LHCN-M2 (cell line): ENCODE measurements at regions not wholly inside any gene's neighbourhood (a gene's known extent, or its start where the extent isn't known, plus 50 kb on each side); places are given as distances from the start of the nearest gene placed in this dataset.

Experiments used
- DNase-seq: peaks from one replicate; pipeline ENCODE4 v3.0.0-alpha.2; 2012; ENCODE audit warnings: low read depth

DNA sequence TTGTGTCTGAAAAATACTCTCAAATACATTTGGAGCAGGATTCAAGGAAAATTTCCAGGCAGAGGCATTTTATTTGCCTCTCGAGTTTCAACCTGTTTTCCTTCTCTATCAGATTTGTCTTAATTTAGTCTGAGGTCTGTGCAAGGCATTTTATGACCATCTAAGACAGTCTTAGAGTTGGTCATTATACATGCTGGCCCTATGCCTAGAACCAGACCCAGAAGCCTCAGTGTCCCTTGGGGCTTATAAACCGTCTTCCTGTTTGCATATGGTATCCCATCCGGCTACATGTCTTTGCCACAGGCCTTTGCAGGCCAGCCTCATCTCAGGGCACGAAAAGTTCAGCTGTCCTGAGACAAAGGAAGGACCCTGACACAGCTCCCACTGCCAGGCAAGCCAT, 346.1 kb downstream of the SIPA1L2 start:
- DNase-seq, result peak; percentile 58

DNA sequence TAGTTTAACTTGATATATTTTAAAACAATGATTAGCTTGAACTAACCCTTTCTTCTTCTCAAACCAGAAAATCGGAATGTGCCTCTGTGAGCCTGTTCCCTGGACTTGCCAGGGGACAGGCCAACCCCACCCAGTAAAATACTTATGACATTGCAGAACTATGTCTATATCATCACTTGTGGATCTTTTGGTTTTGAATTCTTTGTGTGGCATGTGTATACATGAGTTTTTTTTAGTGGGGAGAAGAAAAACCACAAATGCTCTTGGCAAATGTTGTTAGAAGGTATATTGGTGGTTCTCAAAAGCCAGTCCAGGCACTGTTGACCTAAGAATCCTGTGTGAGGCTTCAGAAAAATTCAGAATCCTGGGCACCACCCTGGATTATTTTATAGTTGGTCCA, 347.4 kb downstream of the SIPA1L2 start:
- no peak for DNase-seq

- DNase-seq, result no peak
These were observed 349.0 kb downstream of the SIPA1L2 start for GRCh38 chr1:232280910-232281309.

DNA sequence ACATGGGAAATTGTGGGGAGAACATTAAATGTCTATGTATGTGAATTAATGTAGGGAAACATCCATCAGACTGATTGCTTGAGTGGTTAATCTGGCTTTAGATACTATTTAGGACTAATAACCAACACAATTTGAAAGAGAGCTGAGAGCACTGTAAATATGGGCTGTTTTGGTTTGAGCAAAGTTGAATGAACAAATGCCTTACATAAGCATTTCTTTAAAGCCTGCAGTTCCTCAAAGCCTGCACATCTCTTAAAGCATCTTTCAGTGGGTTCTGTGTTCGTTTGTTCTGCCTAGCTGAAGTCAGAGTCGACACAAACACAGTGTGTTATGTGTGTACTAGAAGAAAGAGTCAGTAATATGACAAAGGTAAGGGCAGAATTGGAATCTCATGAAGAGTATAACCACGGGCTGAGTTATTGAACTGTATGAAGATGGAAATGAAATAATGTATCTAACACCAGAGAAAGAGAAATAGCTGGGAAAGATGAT, 350.0 kb downstream of the SIPA1L2 start:
- no peak for DNase-seq

DNA sequence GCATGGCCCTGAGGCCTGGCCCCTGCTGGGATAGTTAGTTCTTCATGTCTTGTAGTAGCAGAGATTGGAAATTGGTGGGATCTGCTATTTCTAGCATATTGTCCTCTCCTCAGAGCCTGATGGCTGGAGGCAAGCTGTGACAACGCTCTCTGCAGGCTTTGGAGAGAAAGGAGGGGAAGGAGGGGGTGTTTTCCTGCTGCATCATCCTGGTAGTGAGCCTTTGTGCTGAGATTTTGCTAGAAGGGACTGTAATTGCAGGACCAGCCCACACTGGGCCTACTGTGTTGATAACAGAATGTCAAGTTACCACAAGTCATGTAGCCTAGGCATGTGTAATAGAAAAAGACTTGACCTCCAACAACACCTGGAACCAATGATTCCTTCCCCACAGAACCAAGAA, 351.0 kb downstream of the SIPA1L2 start:
- DNase-seq, result no peak

DNA sequence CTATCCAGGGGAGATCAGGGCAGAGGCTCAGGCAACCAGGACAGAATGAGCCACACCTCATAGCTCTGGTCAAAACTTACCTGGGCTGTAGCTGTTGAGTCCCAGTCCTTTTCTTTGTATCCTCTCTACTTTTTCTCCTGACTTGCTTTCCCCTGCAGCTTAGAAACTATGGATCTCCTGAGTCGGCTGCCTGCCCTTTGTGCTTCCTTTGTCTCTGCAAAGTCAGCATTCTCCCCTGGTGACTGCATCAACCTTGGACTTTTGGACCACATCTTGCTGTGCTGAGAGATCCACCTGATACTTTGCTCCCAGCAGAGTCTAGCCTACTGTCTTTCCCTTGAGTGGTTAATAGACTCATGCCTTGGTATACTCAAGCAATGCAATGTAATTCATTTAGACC, 353.3 kb downstream of the SIPA1L2 start:
- no peak for DNase-seq

DNA sequence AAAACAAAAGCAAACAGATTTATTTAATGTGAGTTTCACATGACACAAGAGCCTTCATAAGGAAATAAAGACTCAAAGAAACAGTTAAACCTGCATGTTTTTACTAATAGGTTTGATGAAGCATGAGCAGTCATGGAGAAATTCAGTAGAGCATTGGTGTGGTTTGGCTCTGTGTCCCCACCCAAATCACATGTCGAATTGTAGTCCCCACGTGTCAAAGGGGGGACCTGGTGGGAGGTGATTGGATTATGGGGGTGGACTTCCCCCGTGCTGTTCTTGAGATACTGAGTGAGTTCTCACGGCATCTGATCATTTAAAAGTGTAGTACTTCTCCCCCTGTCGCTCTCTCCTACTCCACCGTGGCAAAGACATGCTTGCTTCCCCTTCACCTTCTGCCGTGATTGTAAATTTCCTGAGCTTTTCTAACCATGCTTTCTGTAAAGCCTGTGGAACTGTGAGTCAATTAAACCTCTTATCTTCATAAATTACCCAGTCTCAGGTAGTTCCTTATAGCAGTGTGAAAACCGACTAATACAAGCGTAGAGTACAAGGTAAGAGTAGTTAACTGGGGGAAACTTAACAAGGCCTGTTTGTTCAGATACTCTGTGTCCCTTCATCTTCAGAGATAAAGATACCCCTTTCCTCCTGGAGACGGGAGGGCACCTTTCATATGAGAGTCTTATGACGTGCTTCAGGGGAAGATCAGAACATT, 354.8 kb downstream of the SIPA1L2 start:
- no peak for DNase-seq

GRCh38 chr1:232274236-232274855, 355.6 kb downstream of the SIPA1L2 start:
- DNase-seq, result no peak

DNA sequence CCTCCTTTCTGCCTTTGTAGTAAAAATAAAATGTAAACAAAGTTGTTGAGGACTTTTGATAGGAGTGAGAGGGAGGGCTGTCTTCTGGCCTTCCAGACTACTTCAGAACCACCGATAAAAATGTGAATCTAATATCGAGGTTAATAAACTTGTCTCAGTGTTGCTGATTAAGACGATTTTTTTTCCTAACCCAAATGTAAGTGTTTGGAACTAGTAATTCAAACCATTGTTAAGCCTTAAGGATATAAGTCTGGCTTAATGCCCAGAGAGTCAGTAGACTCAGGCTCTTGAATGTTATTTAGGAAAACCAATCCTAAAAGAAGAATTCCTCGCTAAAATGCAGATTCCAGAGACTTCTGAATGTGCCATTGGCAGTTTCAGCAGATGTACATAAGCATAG, 356.9 kb downstream of the SIPA1L2 start:
- no peak for DNase-seq

GRCh38 chr1:232271991-232272589, 357.8 kb downstream of the SIPA1L2 start:
- no peak for DNase-seq

- no peak for DNase-seq
These were observed 358.6 kb downstream of the SIPA1L2 start for GRCh38 chr1:232271299-232271698.

- DNase-seq, result no peak
These were observed 359.9 kb downstream of the SIPA1L2 start for GRCh38 chr1:232269988-232270387.

DNA sequence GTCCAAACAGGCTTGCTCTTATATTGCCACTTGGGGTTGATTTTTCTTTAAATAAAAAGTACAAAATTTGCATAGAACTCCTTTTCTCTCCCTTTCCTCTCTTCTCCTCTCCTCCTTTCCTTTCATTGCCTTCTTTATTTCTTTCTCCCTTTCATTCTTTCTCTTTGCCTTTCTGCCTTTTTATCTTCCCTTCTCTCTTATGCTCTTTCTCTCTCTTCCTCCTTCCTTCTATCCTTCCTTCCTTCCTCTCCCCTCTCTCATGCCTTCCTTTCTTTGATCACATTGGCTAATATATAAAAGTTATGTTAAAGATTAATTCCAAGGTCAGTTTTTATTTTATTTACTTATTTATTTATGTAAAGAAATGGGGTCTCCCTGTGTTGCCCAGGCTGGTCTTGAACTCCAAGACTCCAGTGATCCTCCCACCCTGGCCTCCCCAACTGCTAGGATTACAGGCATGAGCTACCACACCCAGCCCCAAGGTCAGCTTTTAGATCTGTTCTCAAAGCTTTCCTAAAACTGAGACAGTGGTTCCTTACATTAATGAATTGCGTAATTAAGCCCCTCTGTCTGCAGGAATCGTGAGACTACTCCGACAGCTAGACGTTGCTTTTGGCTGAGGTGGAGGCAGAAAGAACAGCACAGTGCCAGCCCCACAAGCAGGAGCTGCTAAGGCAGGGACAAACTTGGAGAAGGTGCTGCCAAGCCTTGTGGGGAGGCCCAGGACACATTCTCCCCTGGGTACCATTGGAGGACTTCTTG, 361.9 kb downstream of the SIPA1L2 start:
- no peak for DNase-seq

- DNase-seq, result no peak
These were observed 362.7 kb downstream of the SIPA1L2 start for GRCh38 chr1:232267092-232267836.

- DNase-seq, result no peak
These were observed 366.5 kb downstream of the SIPA1L2 start for GRCh38 chr1:232263452-232263851.

DNA sequence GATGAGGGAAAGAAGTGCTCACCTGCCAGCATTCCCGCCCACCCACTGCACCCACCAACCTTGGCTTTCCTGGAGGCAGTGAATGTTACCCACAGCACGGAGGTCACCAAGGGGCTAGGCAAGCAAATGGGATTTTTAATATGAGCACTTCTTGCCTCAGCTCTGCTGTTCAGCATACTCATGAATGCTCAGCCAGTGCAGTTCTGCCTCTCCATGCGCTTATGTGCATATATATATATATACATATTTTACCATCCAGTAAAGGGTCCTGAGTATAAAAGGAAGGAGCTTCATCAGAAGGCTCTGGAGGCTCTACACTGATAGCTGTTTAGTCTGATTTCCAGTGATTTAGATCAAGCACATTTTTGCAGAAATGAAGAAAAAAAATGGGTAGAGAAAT, 366.9 kb downstream of the SIPA1L2 start:
- DNase-seq, result no peak

DNA sequence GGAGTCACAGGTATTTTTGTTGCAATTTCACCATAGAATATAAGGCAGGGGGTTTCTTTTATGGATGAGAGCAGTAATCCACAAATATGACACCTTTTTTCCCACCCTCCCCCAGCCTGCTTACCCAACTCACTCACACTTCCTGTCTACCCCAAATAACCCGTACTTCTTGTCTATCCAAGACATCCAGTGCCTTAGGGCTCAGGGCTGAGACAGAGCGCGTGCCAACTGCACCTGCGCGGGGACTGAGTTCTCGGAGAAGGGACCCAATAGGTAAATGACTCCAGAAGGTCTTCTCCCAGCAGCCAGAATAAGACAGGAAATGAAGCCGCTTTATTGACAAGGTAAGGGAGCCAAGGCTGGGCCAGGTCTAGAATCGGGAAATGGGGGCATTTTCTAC, 369.1 kb downstream of the SIPA1L2 start:
- no peak for DNase-seq

- no peak for DNase-seq
These were observed 369.9 kb downstream of the SIPA1L2 start for GRCh38 chr1:232260045-232260444.

DNA sequence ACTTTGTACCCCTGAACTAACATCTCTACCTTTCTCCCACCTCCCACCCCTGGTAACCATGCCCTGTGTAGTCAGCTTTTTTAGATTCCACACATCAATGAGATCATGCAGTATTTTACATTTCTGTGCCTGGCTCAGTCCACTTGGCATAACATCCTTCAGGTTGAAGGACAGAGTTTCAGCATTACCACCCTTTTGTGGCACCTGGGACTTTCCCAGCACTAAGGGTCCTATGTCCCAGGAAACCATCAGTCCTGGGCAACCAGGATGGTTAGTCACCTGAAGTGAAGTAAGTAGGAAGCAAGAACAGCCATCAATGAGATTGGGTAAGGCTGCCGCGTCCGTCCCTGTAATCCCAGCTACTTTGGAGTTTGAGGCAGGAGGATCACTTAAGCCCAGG, 370.6 kb downstream of the SIPA1L2 start:
- no peak for DNase-seq

GRCh38 chr1:232252546-232253118, 377.3 kb downstream of the SIPA1L2 start:
- no peak for DNase-seq

- DNase-seq, result no peak
These were observed 379.1 kb downstream of the SIPA1L2 start for GRCh38 chr1:232250838-232251237.
